ENCODE measurements at regions not wholly inside any gene's neighbourhood (a gene's known extent, or its start where the extent isn't known, plus 50 kb on each side); places are given as distances from the start of the nearest gene placed in this dataset.
"Not testable (repeated sequence)": the region's sequence is repeated elsewhere in the genome, so short reads cannot be mapped to it uniquely, and the experiment has no call there.

DNA sequence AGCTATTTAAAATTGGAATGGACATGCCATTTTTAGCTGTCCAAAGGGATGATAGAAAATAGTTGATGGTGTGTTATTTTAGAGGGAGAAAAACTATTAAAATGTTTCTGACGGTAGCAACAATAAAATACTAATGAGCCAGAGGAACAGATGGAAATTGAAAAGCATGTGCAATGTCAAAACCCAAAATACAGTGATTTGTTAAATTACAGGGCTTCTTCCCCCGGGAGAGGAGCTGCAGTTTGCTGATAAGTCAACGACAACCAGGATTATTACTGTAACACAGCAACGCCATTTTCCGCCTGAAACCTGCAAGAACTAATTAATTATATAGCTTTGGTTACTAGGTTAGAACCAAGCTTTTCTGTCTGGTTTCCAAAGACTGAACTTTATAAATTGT is 179.6 kb upstream of the SPTLC3 start:
- no peak overlapping the region for H3K9ac ChIP-seq (ENCODE audit: low read length)
- no peak for DNase-seq (ENCODE audit: low read depth)
- H3K9me3 ChIP-seq (ENCODE audit: control insufficient read depth, low read length), result peaks cover 3% of the 10 kb centered on the region
- no peaks in the 10 kb centered on the region for H3K4me1 ChIP-seq (ENCODE audit: control insufficient read depth, insufficient read depth, low read length)
- no peak overlapping the region for H3K4me3 ChIP-seq (ENCODE audit: low read length)
- no peaks in the 10 kb centered on the region for H3K27me3 ChIP-seq (replicated peaks; ENCODE audit: control insufficient read depth, insufficient read depth, low read length)
- no peaks in the 10 kb centered on the region for H3K36me3 ChIP-seq (ENCODE audit: control insufficient read depth, insufficient read depth, low read length, severe bottlenecking)

DNA sequence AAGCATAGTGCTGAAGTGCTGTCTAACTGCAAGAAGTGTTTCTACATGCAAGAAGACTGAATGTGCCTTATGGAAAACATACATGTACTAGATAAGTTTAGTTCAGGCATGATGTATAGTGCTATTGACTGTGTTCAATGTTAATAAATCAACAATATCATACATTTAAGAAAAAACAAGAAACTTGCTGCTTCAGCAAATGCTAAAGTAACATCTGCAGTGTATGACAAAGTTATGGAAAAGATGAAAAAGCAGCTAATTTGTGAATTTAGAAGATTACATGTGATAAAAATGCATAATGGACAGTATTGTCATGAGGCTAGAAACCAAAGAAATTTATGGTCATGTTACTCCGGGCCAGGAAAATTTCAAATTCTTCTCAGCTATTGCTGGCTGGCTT is 174.9 kb upstream of the SPTLC3 start:
- Histone ChIP-seq H3K27me3 (replicated peaks; ENCODE audit: control insufficient read depth, insufficient read depth, low read length) (no peaks in the 10 kb centered on the region), H3K4me3 (ENCODE audit: low read length) (no peak overlapping the region), H3K9ac (ENCODE audit: low read length) (no peak overlapping the region), H3K9me3 (ENCODE audit: control insufficient read depth, low read length) (peaks cover 3% of the 10 kb centered on the region), H3K36me3 (ENCODE audit: control insufficient read depth, insufficient read depth, low read length, severe bottlenecking) (no peaks in the 10 kb centered on the region), H3K4me1 (ENCODE audit: control insufficient read depth, insufficient read depth, low read length) (no peaks in the 10 kb centered on the region)
- no peak for DNase-seq (ENCODE audit: low read depth)

DNA sequence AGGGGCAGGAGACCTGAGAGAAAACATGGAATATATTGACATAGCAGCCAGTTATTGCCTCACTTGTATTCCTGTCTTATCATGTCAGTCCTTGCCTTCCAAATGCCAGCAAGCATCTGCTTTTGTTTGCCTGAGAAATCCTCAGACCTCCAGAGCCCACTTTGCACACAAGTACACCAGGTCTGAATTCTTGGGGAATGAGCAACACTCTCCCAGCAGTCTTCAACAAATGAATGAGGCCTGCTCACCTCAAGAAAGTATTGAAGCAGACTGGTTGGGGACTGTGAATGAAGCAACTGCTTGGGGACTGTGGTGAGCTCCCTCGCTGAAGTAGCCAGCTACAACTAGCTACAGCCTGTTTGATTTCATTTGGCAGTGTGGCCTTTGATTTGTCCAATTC is 172.8 kb upstream of the SPTLC3 start:
- no peaks in the 10 kb centered on the region for H3K36me3 ChIP-seq (ENCODE audit: control insufficient read depth, insufficient read depth, low read length, severe bottlenecking)
- H3K4me3 ChIP-seq (ENCODE audit: low read length), result no peak overlapping the region
- peaks cover 3% of the 10 kb centered on the region for H3K9me3 ChIP-seq (ENCODE audit: control insufficient read depth, low read length)
- H3K4me1 ChIP-seq (ENCODE audit: control insufficient read depth, insufficient read depth, low read length), result no peaks in the 10 kb centered on the region
- DNase-seq (ENCODE audit: low read depth), result no peak
- no peak overlapping the region for H3K9ac ChIP-seq (ENCODE audit: low read length)
- no peaks in the 10 kb centered on the region for H3K27me3 ChIP-seq (replicated peaks; ENCODE audit: control insufficient read depth, insufficient read depth, low read length)

DNA sequence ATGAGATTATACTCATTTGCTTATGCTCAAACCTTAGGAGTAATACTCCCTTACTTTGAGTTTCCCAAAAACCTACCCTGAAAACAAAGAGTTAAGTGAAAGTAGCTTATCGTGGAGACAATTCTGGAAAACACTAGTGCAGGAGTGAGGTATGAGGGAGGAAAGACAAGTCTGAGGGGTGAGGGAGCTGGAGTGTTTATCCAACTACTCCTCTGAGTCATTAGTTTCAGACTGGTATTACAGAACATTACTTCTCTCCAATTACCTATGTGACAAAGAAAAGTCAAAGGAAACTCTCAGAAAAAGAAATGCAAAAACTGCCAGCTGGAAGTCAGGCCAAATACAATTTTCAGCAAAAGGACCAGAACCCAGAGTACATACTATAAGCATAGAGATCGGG is 171.1 kb upstream of the SPTLC3 start:
- H3K36me3 ChIP-seq (ENCODE audit: control insufficient read depth, insufficient read depth, low read length, severe bottlenecking), result no peaks in the 10 kb centered on the region
- no peaks in the 10 kb centered on the region for H3K9me3 ChIP-seq (ENCODE audit: control insufficient read depth, low read length)
- H3K4me1 ChIP-seq (ENCODE audit: control insufficient read depth, insufficient read depth, low read length), result no peaks in the 10 kb centered on the region
- no peak overlapping the region for H3K9ac ChIP-seq (ENCODE audit: low read length)
- H3K4me3 ChIP-seq (ENCODE audit: low read length), result no peak overlapping the region
- H3K27me3 ChIP-seq (replicated peaks; ENCODE audit: control insufficient read depth, insufficient read depth, low read length), result peaks cover 3% of the 10 kb centered on the region
- DNase-seq (ENCODE audit: low read depth), result no peak

DNA sequence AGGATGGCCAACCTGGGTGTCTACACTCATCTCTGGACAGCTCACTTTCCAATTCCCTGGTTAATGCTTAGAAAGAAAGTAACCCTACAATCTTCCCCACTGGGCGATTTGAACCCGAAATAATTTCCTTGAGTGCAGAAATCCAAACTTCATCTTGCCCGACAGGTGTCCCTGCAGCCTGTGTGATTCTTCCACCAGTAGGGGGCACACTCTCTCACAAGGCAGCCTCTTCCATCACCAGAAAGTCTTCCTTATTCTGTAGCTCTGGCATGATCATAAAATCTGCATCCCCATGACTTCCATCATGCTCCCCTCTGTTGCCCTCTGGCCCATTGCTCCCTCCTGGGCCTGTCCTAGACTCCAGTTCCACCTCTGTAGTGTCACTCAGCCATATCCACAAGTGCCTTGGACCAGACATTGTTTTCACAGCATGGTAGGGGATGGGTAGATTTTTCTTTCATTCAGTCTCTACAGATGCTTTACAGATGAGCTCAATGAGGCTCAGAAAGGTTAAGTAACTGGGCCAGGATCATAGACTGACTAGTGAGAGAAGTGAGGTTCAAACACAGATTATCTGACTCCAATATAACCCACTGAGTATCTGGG is 170.4 kb upstream of the SPTLC3 start:
- Histone ChIP-seq H3K9me3 (ENCODE audit: control insufficient read depth, low read length) (no peaks in the 10 kb centered on the region), H3K4me3 (ENCODE audit: low read length) (no peak overlapping the region), H3K4me1 (ENCODE audit: control insufficient read depth, insufficient read depth, low read length) (no peaks in the 10 kb centered on the region), H3K9ac (ENCODE audit: low read length) (no peak overlapping the region), H3K36me3 (ENCODE audit: control insufficient read depth, insufficient read depth, low read length, severe bottlenecking) (no peaks in the 10 kb centered on the region), H3K27me3 (replicated peaks; ENCODE audit: control insufficient read depth, insufficient read depth, low read length) (peaks cover 4% of the 10 kb centered on the region)
- DNase-seq (ENCODE audit: low read depth), result no peak

DNA sequence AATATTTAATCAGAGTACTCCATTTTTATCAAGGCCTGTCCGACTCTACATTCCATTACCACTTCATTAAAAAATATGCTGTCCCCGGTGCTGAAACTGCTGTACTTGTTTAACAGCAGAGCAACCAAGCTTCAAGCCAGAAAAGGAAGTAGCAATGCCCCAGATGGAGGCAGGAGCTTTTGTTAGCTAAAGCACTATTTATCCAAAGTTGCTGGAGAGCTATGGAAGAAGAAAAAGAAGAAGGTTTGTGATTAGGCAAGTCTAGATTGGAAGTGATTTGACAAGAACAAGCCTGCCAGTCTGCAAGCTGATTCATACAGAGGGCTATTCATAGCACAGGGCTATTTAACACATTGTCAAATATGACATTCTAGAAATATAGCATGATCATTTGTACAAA is 160.9 kb upstream of the SPTLC3 start:
- H3K4me1 ChIP-seq (ENCODE audit: control insufficient read depth, insufficient read depth, low read length), result no peaks in the 10 kb centered on the region
- no peaks in the 10 kb centered on the region for H3K36me3 ChIP-seq (ENCODE audit: control insufficient read depth, insufficient read depth, low read length, severe bottlenecking)
- no peaks in the 10 kb centered on the region for H3K9me3 ChIP-seq (ENCODE audit: control insufficient read depth, low read length)
- no peak overlapping the region for H3K4me3 ChIP-seq (ENCODE audit: low read length)
- no peak overlapping the region for H3K9ac ChIP-seq (ENCODE audit: low read length)
- no peaks in the 10 kb centered on the region for H3K27me3 ChIP-seq (replicated peaks; ENCODE audit: control insufficient read depth, insufficient read depth, low read length)
- DNase-seq (ENCODE audit: low read depth), result peak; percentile 8

DNA sequence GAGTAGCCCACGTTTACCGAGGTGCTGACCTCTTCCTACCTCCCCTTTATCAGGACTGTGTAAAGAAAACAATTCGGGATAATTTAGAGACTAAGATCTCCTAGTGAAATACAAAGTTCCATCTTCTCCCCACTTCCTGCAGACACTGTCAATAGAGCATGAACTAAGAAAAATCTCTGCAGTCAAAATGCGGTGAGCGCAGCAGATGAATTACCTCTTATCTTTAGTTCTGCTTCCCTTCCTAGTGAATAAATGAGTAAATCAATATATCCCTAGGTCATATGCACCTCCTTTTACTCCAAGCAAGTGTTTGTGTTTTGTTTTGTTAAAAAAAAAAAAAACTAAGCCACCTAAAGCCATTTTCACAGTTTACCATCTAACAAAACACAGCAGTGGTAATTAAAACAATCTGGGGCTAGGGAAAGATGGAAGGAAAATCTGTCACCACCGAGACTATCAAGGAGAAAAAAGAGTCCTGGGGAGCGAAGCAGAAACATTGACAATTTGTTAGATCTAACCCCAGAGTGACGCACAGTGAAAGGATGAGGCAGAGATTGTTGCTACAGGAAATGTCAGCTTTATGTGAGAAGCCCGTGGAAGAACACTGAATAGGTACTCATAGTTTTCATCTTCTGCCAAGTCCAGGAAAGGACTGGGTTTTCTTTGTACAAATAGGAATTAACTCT is 159.4 kb upstream of the SPTLC3 start:
- no peaks in the 10 kb centered on the region for H3K27me3 ChIP-seq (replicated peaks; ENCODE audit: control insufficient read depth, insufficient read depth, low read length)
- no peaks in the 10 kb centered on the region for H3K4me1 ChIP-seq (ENCODE audit: control insufficient read depth, insufficient read depth, low read length)
- H3K9me3 ChIP-seq (ENCODE audit: control insufficient read depth, low read length), result no peaks in the 10 kb centered on the region
- H3K9ac ChIP-seq (ENCODE audit: low read length), result no peak overlapping the region
- DNase-seq (ENCODE audit: low read depth), result no peak
- H3K36me3 ChIP-seq (ENCODE audit: control insufficient read depth, insufficient read depth, low read length, severe bottlenecking), result no peaks in the 10 kb centered on the region
- H3K4me3 ChIP-seq (ENCODE audit: low read length), result no peak overlapping the region

DNA sequence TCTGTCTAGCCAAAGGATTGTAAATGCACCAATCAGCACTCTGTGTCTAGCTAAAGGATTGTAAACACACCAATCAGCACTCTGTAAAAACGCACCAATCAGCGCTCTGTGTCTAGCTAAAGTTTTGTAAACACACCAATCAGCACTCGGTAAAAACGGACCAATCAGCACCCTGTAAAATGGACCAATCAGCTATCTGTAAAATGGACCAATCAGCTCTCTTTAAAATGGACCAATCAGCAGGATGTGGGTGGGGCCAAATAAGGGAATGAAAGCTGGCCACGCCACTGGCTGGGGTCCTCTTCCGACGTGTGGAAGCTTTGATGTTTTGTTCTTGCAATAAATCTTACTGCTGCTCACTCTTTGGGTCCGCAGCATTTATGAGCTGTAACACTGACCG is 151.1 kb upstream of the SPTLC3 start:
- not testable (repeated sequence) for H3K27me3 ChIP-seq (replicated peaks; ENCODE audit: control insufficient read depth, insufficient read depth, low read length); H3K9me3 ChIP-seq (ENCODE audit: control insufficient read depth, low read length); DNase-seq (ENCODE audit: low read depth); H3K4me3 ChIP-seq (ENCODE audit: low read length); H3K4me1 ChIP-seq (ENCODE audit: control insufficient read depth, insufficient read depth, low read length); H3K9ac ChIP-seq (ENCODE audit: low read length); H3K36me3 ChIP-seq (ENCODE audit: control insufficient read depth, insufficient read depth, low read length, severe bottlenecking)

DNA sequence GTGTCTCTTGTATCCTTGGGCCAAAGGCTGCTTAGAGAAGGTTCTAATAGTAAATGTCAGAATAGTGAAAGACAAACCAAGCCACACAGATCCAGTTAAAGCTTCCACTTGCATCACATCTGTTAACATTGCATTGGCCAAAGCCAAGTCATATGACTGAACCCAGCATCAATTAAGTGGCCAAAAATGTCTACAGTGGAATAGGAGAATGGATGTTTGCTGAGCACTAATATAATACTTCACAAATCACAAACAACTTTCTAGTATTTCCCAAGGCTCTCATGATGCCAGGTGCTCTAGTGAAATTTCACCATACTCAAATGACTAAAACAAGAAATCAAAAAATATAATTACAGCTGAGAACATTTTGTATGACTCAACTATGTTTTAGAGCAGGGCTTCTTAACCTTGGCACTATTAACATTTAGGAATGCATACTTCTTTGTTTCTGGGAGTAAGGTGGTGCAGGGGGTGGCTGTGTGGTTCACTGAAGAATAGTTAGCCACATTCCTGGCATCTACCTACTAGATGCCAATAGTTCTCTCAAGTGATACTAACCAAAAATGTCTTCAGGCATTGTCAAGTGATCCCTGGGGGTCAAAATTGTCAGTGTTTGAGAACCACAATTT is 148.0 kb upstream of the SPTLC3 start:
- Histone ChIP-seq H3K36me3 (ENCODE audit: control insufficient read depth, insufficient read depth, low read length, severe bottlenecking) (no peaks in the 10 kb centered on the region), H3K9me3 (ENCODE audit: control insufficient read depth, low read length) (peaks cover 1% of the 10 kb centered on the region), H3K4me3 (ENCODE audit: low read length) (no peak overlapping the region), H3K27me3 (replicated peaks; ENCODE audit: control insufficient read depth, insufficient read depth, low read length) (no peaks in the 10 kb centered on the region), H3K4me1 (ENCODE audit: control insufficient read depth, insufficient read depth, low read length) (no peaks in the 10 kb centered on the region), H3K9ac (ENCODE audit: low read length) (no peak overlapping the region)
- DNase-seq (ENCODE audit: low read depth), result no peak

DNA sequence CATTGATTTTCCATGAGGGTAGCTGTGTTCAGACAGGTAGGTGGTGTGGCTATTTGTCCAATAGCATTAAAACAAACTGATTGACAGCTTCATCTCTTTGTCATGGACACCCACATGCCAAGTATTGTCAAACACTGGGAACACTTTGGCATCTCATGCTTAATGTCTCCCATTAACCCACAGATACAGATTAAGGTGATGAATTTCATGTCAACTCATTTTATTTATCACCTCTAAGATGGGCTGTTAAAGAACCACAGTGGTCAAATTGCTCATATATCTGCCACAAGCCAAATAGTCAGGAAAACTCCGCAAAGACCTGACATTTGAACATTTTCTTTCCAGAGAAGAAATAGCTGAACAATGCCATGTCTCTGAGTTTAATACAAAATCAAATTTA is 139.1 kb upstream of the SPTLC3 start:
- no peak for DNase-seq (ENCODE audit: low read depth)
- no peaks in the 10 kb centered on the region for H3K4me1 ChIP-seq (ENCODE audit: control insufficient read depth, insufficient read depth, low read length)
- H3K9me3 ChIP-seq (ENCODE audit: control insufficient read depth, low read length), result no peaks in the 10 kb centered on the region

DNA sequence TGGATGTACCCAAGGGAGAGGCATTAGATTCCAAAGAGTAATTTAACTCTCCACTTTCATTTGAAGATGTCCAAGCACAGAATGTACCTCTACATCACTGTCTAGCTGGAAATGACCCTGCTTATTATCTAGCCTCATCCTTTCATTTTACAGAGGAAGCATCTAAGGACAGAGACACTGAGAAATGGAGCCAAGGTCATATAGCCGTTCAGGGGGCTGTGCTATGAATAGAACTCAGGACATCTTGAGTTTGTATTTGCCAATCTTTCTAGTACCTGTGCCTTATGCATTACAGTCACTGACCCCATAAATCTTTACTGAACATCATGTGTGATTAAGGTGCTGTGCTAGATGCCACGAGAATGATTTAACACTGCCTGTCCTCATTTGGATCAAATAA is 138.2 kb upstream of the SPTLC3 start:
- H3K4me3 ChIP-seq (ENCODE audit: low read length), result no peak overlapping the region
- DNase-seq (ENCODE audit: low read depth), result no peak

More for the DNA sequence above, 139.1 kb upstream of the SPTLC3 start:
- H3K36me3 ChIP-seq (ENCODE audit: control insufficient read depth, insufficient read depth, low read length, severe bottlenecking), result no peaks in the 10 kb centered on the region
- no peaks in the 10 kb centered on the region for H3K27me3 ChIP-seq (replicated peaks; ENCODE audit: control insufficient read depth, insufficient read depth, low read length)
- H3K4me3 ChIP-seq (ENCODE audit: low read length), result no peak overlapping the region
- H3K9ac ChIP-seq (ENCODE audit: low read length), result no peak overlapping the region

More for the DNA sequence above, 138.2 kb upstream of the SPTLC3 start:
- Histone ChIP-seq H3K9ac (ENCODE audit: low read length) (no peak overlapping the region), H3K9me3 (ENCODE audit: control insufficient read depth, low read length) (no peaks in the 10 kb centered on the region), H3K4me1 (ENCODE audit: control insufficient read depth, insufficient read depth, low read length) (no peaks in the 10 kb centered on the region), H3K36me3 (ENCODE audit: control insufficient read depth, insufficient read depth, low read length, severe bottlenecking) (no peaks in the 10 kb centered on the region), H3K27me3 (replicated peaks; ENCODE audit: control insufficient read depth, insufficient read depth, low read length) (no peaks in the 10 kb centered on the region)

Data from adipocyte (in vitro differentiated cells).